ENCODE measurements at regions not wholly inside any gene's neighbourhood (a gene's known extent, or its start where the extent isn't known, plus 50 kb on each side); places are given as distances from the start of the nearest gene placed in this dataset.
"Not testable (repeated sequence)": the region's sequence is repeated elsewhere in the genome, so short reads cannot be mapped to it uniquely, and the experiment has no call there.

- peak; percentile 68 for DNase-seq (ENCODE audit: missing footprints)
- intact Hi-C loops (cut with DNase I): loop anchor here (10.0 kb wide), 1 partner anchor 1645 kb away; no protein-coding TSS in a partner anchor
- ATAC-seq: peak; percentile 91
These were observed 193.2 kb downstream of the ICOS start for GRCh38 chr2:204129591-204130294.

GRCh38 chr2:204131621-204132020 is 195.1 kb downstream of the ICOS start:
- no peak for ATAC-seq
- intact Hi-C loops (cut with DNase I): loop anchor here (10.0 kb wide), 1 partner anchor 1643 kb away; no protein-coding TSS in a partner anchor
- DNase-seq (ENCODE audit: missing footprints): no peak

- DNase-seq (ENCODE audit: missing footprints) (no peak), ATAC-seq (no peak)
- intact Hi-C loops (cut with DNase I): loop anchor here (10.0 kb wide), 1 partner anchor 1641 kb away; no protein-coding TSS in a partner anchor
These were observed 196.9 kb downstream of the ICOS start for GRCh38 chr2:204133476-204133875.

GRCh38 chr2:204134421-204134820 is 197.9 kb downstream of the ICOS start:
- ATAC-seq (peak; percentile 73), DNase-seq (ENCODE audit: missing footprints) (no peak)
- intact Hi-C loops (cut with DNase I): loop anchor here (10.0 kb wide), 1 partner anchor 1640 kb away; no protein-coding TSS in a partner anchor

GRCh38 chr2:204135752-204136151 is 199.2 kb downstream of the ICOS start:
- ATAC-seq: no peak
- DNase-seq (ENCODE audit: missing footprints): no peak
- intact Hi-C loops (cut with DNase I): loop anchor here (10.0 kb wide), 1 partner anchor 1639 kb away; no protein-coding TSS in a partner anchor

- intact Hi-C loops (cut with DNase I): loop anchor here (10.0 kb wide), 1 partner anchor 1637 kb away; no protein-coding TSS in a partner anchor
- DNase-seq (ENCODE audit: missing footprints) (no peak), ATAC-seq (no peak)
These were observed 201.6 kb downstream of the ICOS start for GRCh38 chr2:204138206-204138605.

- intact Hi-C loops (cut with DNase I): no loop called here
- ATAC-seq: no peak
These were observed 203.7 kb downstream of the ICOS start for GRCh38 chr2:204140246-204140645.

GRCh38 chr2:204143216-204144014 is 206.9 kb downstream of the ICOS start:
- ATAC-seq (no peak), DNase-seq (ENCODE audit: missing footprints) (no peak)
- intact Hi-C loops (cut with DNase I): no loop called here

More at GRCh38 chr2:204140246-204140645, 203.7 kb downstream of the ICOS start:
- no peak for DNase-seq (ENCODE audit: missing footprints)

GRCh38 chr2:204144492-204144891 is 207.9 kb downstream of the ICOS start:
- DNase-seq (ENCODE audit: missing footprints) (no peak), ATAC-seq (no peak)
- intact Hi-C loops (cut with DNase I): no loop called here

GRCh38 chr2:204145263-204145751 is 208.7 kb downstream of the ICOS start:
- peak; percentile 94 for ATAC-seq
- peak; percentile 80 for DNase-seq (ENCODE audit: missing footprints)
- intact Hi-C loops (cut with DNase I): loop anchor here (1.0 kb wide), 1 partner anchor 32 kb away; no protein-coding TSS in a partner anchor

GRCh38 chr2:204145791-204146190 is 209.2 kb downstream of the ICOS start:
- intact Hi-C loops (cut with DNase I): loop anchor here (1.0 kb wide), 1 partner anchor 32 kb away; no protein-coding TSS in a partner anchor
- peak; percentile 32 for ATAC-seq

GRCh38 chr2:204147040-204147439 is 210.5 kb downstream of the ICOS start:
- ATAC-seq; intact Hi-C loops (cut with DNase I); DNase-seq (ENCODE audit: missing footprints): not testable (repeated sequence)

More at GRCh38 chr2:204145791-204146190, 209.2 kb downstream of the ICOS start:
- no peak for DNase-seq (ENCODE audit: missing footprints)

- ATAC-seq: no peak
- no peak for DNase-seq (ENCODE audit: missing footprints)
- intact Hi-C loops (cut with DNase I): no loop called here
These were observed 214.2 kb downstream of the ICOS start for GRCh38 chr2:204150721-204151120.

GRCh38 chr2:204152616-204153015 is 216.1 kb downstream of the ICOS start:
- ATAC-seq: no peak
- intact Hi-C loops (cut with DNase I): no loop called here
- no peak for DNase-seq (ENCODE audit: missing footprints)

GRCh38 chr2:204154863-204155262 is 218.3 kb downstream of the ICOS start:
- DNase-seq (ENCODE audit: missing footprints) (no peak), ATAC-seq (no peak)
- intact Hi-C loops (cut with DNase I): loop anchor here (2.0 kb wide), 1 partner anchor 16 kb away; no protein-coding TSS in a partner anchor

GRCh38 chr2:204156456-204156855 is 219.9 kb downstream of the ICOS start:
- DNase-seq (ENCODE audit: missing footprints): no peak
- intact Hi-C loops (cut with DNase I): no loop called here
- no peak for ATAC-seq

- intact Hi-C loops (cut with DNase I): no loop called here
- DNase-seq (ENCODE audit: missing footprints): no peak
- no peak for ATAC-seq
These were observed 221.1 kb downstream of the ICOS start for GRCh38 chr2:204157684-204158083.

GRCh38 chr2:204159526-204159925 is 223.0 kb downstream of the ICOS start:
- intact Hi-C loops (cut with DNase I): no loop called here
- ATAC-seq: no peak
- DNase-seq (ENCODE audit: missing footprints): no peak

GRCh38 chr2:204160989-204161388 is 224.4 kb downstream of the ICOS start:
- intact Hi-C loops (cut with DNase I): no loop called here
- no peak for ATAC-seq

More at GRCh38 chr2:204160989-204161388, 224.4 kb downstream of the ICOS start:
- DNase-seq (ENCODE audit: missing footprints): no peak
